Right atrium auricular region (tissue), 2 donors: ENCODE measurements at regions not wholly inside any gene's neighbourhood (a gene's known extent, or its start where the extent isn't known, plus 50 kb on each side); places are given as distances from the start of the nearest gene placed in this dataset.

Experiments
- DNase-seq: peaks from one replicate; pipeline ENCODE4 v3.0.0-alpha.2; 2019; ENCODE audit warnings: low spot score
- H3K27ac ChIP-seq, 2 donors: fragments of 200-600 bp; sonication (generic); 1 replicate in 1 of 2; 2 replicates in 1 of 2; pipeline ENCODE4 v1.5.1; 2016 to 2019
- H3K27me3 ChIP-seq, 2 donors: fragments of 200-600 bp; sonication (generic); one replicate each; pipeline versions ENCODE4 v1.5.1 to v1.6.0; 2017 to 2019
- H3K36me3 ChIP-seq: fragments of 200-600 bp; sonication (generic); one replicate; pipeline ENCODE4 v1.5.1; 2016
- H3K4me1 ChIP-seq, 2 donors: fragments of 200-600 bp; sonication (generic); one replicate each; pipeline versions ENCODE4 v1.5.1 to v1.6.0; 2017 to 2019
- H3K4me3 ChIP-seq, 2 donors: fragments of 200-600 bp; sonication (generic); 1 replicate in 1 of 2; 2 replicates in 1 of 2; pipeline ENCODE4 v1.5.1; 2017 to 2019; ENCODE audit warnings: mild to moderate bottlenecking in 1 of 2, moderate library complexity in 1 of 2
- H3K9me3 ChIP-seq, 2 donors: fragments of 200-600 bp; sonication (generic); one replicate each; pipeline ENCODE4 v1.5.1; 2019
- TF ChIP-seq, protein P1 (sequence below), 2 donors: fragments of 200-600 bp; sonication (generic); IDR thresholded peaks; one replicate each; pipeline ENCODE4 v1.5.1; 2019; ENCODE audit warnings: antibody characterized with exemption in 2 of 2

DNA sequence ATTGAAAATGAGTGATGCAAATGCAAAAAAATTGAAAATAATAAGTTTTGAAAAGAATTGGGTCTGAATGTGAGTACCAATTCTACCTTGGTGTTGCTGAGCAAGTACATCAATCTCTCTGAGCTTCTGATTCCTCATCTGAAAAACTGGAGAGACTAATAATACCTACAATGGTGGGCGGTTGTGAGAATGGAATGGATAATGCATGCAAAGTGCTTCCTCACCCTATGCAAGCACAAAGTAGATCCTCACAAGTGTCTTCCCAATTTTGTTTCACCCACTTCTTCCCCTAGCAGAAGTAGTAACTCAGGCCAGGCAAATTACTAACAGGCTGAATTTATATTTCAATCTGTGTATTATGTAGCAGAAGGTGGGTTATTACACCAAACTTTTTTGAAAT, 191.7 kb upstream of the PIK3C3 start:
- H3K4me3 ChIP-seq, result no peak overlapping the region
- H3K27ac ChIP-seq, result no peak overlapping the region
- no peaks in the 10 kb centered on the region for H3K36me3 ChIP-seq
- H3K4me1 ChIP-seq, result no peaks in the 10 kb centered on the region
- H3K27me3 ChIP-seq, result no peaks in the 10 kb centered on the region
- H3K9me3 ChIP-seq, result no peaks in the 10 kb centered on the region
- TF ChIP-seq, protein P1, sequence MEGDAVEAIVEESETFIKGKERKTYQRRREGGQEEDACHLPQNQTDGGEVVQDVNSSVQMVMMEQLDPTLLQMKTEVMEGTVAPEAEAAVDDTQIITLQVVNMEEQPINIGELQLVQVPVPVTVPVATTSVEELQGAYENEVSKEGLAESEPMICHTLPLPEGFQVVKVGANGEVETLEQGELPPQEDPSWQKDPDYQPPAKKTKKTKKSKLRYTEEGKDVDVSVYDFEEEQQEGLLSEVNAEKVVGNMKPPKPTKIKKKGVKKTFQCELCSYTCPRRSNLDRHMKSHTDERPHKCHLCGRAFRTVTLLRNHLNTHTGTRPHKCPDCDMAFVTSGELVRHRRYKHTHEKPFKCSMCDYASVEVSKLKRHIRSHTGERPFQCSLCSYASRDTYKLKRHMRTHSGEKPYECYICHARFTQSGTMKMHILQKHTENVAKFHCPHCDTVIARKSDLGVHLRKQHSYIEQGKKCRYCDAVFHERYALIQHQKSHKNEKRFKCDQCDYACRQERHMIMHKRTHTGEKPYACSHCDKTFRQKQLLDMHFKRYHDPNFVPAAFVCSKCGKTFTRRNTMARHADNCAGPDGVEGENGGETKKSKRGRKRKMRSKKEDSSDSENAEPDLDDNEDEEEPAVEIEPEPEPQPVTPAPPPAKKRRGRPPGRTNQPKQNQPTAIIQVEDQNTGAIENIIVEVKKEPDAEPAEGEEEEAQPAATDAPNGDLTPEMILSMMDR (IDR thresholded peaks at IDR 0.05), result no peak
- DNase-seq, result no peak

DNA sequence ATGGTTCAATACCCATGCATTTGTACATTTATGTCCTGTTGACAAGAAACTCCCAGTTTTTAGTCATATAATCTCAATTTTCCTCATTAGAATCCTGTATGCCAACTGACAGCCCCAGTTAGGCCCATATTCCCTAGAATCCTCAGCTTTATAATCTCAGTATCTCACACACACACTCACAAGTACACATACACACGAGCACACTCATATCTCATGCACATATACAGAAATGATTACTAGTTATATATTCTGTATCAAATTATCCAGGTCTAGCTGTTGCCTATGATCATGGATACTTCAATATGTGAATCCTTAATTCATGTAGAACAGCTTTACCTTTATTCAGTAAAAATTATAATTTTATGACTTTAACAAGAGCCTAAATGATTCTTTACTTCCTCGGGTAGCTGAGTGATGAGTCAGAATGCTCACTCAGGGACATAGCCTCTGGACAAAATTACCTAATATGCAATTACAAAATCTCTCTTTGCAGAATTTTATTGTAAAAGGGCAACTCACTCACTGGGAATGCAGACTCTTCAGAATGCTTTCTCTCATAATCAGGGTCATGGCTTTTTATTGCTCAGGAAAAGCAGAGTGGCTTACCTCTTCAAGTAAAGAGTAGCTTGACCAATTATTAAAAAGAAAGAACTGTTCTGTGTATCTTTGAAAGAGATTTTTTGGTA, 193.6 kb upstream of the PIK3C3 start:
- no peak overlapping the region for H3K27ac ChIP-seq
- H3K9me3 ChIP-seq, result no peaks in the 10 kb centered on the region
- H3K4me1 ChIP-seq, result no peaks in the 10 kb centered on the region
- H3K27me3 ChIP-seq, result no peaks in the 10 kb centered on the region
- no peak overlapping the region for H3K4me3 ChIP-seq
- DNase-seq, result no peak
- H3K36me3 ChIP-seq, result no peaks in the 10 kb centered on the region
- TF ChIP-seq, protein P1 (IDR thresholded peaks at IDR 0.05), result no peak

DNA sequence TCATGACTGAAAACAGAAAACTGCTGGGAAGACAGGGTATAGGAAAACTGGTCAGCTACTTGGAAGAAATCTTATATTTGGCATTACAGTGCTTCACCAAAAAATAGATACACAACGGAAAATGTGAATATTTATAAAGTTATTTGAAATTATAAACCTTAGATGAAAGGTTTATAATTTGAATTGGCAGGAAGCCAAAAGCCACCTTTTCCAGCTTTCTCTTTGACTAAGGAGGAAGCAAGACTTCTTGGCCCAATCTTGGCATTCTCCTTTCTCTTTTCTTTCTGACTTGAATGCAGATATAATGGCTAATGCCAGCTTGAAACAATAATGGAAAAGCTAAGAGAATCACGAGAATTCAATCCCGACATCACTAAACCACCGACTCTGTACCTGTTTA, 196.5 kb upstream of the PIK3C3 start:
- no peaks in the 10 kb centered on the region for H3K9me3 ChIP-seq

DNA sequence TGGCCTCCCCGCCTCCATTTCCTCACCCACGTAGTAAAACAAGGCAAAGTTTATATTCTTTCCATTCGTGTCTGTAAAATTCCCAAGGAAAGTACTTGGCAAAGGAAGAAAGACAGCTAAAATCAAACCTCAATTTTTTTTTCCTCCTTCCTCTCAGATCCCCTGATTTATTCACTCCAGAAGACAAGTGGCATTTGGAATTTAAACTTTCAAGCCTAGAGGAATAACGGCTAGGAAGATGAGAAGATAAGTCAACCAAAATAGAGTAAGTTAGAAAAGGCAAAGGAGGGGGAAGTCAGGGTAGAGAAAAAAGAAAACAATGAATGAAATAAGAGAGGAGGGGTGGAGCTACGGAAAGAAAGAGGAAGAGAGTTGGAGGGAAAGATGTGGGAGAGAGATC, 198.9 kb upstream of the PIK3C3 start:
- Histone ChIP-seq H3K4me1 (no peaks in the 10 kb centered on the region), H3K27me3 (no peaks in the 10 kb centered on the region), H3K9me3 (no peaks in the 10 kb centered on the region), H3K27ac (no peak overlapping the region), H3K36me3 (no peaks in the 10 kb centered on the region), H3K4me3 (no peak overlapping the region)
- TF ChIP-seq, protein P1 (IDR thresholded peaks at IDR 0.05), result no peak
- DNase-seq, result no peak

More for the DNA sequence above, 196.5 kb upstream of the PIK3C3 start:
- Histone ChIP-seq H3K36me3 (no peaks in the 10 kb centered on the region), H3K4me3 (no peak overlapping the region), H3K27me3 (no peaks in the 10 kb centered on the region), H3K4me1 (no peaks in the 10 kb centered on the region), H3K27ac (no peak overlapping the region)
- TF ChIP-seq, protein P1 (IDR thresholded peaks at IDR 0.05), result no peak
- DNase-seq, result no peak

DNA sequence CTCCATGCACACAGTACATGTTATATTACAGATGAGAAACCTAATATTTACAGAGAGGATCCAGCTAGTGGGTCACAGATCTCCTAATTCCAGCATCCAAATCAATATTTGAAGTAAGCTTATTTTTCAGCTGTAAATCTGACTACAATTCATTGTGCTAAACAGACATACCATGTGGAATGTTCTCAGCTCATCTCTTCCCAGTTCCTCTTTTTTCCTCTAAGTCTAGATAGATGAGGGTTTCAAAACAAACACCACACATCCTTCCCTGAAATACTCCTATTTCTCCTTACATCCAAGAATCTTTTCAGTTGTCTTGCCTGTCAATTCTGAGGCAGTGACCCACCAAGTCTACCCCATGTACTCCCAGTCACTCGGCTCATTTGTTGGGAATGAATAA, 200.7 kb upstream of the PIK3C3 start:
- no peak overlapping the region for H3K27ac ChIP-seq

More for the DNA sequence above, 200.7 kb upstream of the PIK3C3 start:
- no peak overlapping the region for H3K4me3 ChIP-seq
- DNase-seq, result no peak
- no peaks in the 10 kb centered on the region for H3K4me1 ChIP-seq
- H3K9me3 ChIP-seq, result no peaks in the 10 kb centered on the region
- H3K36me3 ChIP-seq, result no peaks in the 10 kb centered on the region
- TF ChIP-seq, protein P1 (IDR thresholded peaks at IDR 0.05), result no peak
- no peaks in the 10 kb centered on the region for H3K27me3 ChIP-seq
